ENCODE measurements at regions not wholly inside any gene's neighbourhood (a gene's known extent, or its start where the extent isn't known, plus 50 kb on each side); places are given as distances from the start of the nearest gene placed in this dataset.

DNA sequence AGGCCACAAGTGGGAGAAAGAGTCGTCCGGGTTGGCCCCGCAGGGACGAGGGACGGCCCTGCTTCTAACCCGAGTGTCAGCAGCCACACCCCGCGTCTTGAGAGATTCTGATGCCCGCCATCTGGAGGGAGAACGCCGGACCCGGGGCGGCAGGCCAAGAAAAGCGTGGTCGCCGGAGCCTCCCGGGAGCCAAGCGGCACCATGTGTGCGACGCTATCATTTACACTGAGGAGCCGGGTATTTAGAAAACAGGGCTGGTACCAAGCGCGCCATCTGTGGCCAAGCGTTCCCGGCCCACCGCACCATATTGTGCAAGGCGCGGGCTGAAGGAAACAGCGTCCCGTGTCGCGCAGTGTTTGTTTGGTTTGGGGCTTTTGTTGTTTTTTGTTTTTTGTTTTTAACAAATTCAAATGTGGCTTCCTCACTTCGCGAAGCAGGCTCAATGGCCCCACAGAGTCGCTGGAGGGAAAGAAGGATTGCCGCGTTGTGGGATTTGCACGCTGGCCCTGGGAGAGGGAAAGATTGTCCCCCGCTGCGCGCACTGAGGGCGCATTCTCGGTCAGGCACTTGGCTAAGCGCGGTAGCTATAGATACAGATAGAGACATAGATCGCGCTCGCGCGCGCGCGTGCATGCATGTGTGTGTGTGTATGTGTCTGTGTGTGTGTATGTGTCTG is 153.8 kb downstream of the BCL11B start:
- H3K27ac Mint-ChIP-seq: no peak overlapping the region
- DNase-seq (ENCODE audit: low spot score in 2 of 2) (no peak), ATAC-seq (ENCODE audit: low read depth) (no peak)
- no peaks in the 10 kb centered on the region for H3K27me3 Mint-ChIP-seq
- H3K4me1 Mint-ChIP-seq: no peaks in the 10 kb centered on the region
- H3K9me3 Mint-ChIP-seq: peaks cover 7% of the 10 kb centered on the region
- H3K4me3 Mint-ChIP-seq: no peak overlapping the region
- H3K36me3 Mint-ChIP-seq: no peaks in the 10 kb centered on the region

DNA sequence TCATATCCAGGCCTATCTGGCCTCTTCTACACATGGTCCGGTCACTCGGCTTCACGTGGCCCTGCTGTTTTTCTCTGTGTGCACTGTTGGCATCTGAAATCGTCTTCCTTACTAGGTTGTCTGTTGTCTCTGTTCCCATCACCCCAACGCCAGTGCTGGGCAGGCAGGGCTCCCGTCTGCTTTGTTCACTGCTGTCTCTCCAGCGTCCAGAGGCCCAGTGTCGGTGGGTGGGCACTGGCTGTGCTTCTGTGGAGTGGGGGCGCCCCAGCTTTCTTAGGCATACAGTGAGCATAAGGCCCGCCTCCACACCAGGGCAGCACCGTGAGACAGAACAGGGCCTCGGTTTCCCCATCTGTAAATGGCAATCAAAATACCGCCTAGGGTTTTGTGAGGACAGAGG is 153.1 kb downstream of the BCL11B start:
- Mint-ChIP-seq H3K4me1 (no peaks in the 10 kb centered on the region), H3K4me3 (no peak overlapping the region), H3K27ac (no peak overlapping the region), H3K9me3 (peaks cover 5% of the 10 kb centered on the region), H3K36me3 (no peaks in the 10 kb centered on the region), H3K27me3 (no peaks in the 10 kb centered on the region)
- ATAC-seq (ENCODE audit: low read depth) (no peak), DNase-seq (ENCODE audit: low spot score in 2 of 2) (no peak)
